NCI-H2227 treated with DMSO at 0.1 percent for 48 hours (cell line): ENCODE measurements at regions not wholly inside any gene's neighbourhood (a gene's known extent, or its start where the extent isn't known, plus 50 kb on each side); places are given as distances from the start of the nearest gene placed in this dataset.

Source experiments
- DNase-seq: peaks from one replicate; lab custom pipeline; 2025; lab: John Stamatoyannopoulos, UW

DNA sequence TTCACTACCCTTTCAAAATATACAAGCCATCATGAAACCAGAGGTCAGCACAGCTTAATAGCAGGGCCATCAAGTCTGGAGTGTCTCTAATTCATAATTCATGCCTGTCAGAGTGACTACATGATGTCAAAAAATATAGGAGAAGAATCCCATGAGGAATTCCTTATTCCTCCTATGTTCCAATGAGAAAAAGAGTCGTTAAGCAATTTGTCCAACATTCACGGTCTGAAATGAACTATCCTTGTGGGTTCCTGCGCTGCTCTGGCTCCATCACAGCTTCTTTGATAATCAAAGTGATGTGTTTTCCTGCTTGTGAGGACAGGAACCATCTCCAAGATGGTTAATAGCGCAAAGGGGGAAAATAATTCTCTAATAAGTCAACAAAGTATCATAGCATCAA is 560.4 kb upstream of the KLHL29 start:
- no peak for DNase-seq

DNA sequence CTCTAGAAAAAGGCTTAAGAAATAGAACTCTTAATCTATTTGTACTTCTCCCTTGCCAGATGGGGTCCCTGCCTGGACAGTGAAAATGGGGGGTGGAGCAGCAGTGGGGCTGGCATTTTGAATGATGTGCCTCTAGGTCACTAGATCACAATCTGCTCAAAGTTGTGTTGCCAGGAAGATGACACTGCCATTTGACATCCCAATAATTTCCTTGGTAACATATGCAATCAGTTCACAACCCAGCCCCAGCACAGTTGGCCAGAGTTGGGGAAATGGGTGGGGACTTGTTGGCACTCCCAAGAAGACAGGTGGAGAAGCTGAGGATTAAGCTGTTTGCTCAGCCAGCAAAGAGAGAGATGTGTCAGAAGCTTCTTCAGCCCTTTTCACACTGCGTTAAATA is 558.3 kb upstream of the KLHL29 start:
- no peak for DNase-seq

DNA sequence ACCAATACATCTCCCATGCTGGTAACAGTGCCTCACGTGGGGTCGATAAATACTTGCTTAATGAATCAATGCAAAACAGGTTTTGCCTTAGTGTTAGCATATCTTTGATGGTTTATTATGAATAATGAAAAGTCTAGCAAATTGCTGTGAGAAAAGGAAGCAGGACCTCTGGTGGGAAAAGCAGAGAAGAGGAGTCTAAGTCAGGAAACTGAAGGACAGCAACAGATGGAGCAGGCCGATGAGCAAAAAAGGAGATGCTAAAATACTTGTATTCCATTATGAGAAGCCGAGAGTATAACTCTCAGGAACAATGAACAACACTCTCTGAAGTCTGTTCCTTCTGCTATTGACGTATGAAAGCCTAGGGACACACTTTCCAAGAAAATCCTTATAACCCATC is 555.2 kb upstream of the KLHL29 start:
- no peak for DNase-seq

DNA sequence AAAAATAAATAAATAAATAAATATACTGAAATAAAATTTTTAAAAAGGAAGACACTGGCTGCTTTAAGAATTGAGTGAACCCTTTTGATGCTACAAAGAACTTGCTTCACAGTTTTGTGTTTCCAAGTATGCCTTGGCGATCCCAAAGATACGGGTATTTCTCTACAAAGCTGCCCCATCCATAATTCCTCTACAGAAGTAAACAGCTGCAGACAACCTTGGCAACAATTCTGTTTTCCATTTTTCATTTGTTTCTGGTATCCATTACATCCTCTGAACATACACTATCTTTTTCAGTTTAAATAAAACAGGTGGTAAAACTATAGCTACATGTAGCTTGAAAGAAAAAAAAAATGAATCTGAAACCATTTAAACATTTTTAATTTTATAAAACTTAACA is 552.8 kb upstream of the KLHL29 start:
- DNase-seq: no peak

DNA sequence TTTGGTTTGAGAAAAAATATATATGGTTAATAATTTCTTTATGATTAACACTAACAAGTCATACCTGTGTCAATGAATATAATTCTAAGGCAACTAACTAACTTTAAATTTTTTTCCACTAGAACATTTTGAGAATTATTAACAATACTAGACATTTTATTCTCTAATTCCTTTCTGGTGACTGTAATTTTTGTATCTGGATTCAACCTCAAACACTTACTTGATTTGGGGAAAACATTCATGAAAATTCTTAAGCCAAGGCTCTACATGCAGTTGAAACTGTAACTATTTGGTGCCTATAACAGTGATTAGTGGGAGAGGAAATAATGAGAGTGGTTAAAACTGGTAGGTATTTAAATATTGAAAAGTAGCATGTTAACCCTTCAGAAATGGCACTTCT is 546.5 kb upstream of the KLHL29 start:
- DNase-seq: no peak

DNA sequence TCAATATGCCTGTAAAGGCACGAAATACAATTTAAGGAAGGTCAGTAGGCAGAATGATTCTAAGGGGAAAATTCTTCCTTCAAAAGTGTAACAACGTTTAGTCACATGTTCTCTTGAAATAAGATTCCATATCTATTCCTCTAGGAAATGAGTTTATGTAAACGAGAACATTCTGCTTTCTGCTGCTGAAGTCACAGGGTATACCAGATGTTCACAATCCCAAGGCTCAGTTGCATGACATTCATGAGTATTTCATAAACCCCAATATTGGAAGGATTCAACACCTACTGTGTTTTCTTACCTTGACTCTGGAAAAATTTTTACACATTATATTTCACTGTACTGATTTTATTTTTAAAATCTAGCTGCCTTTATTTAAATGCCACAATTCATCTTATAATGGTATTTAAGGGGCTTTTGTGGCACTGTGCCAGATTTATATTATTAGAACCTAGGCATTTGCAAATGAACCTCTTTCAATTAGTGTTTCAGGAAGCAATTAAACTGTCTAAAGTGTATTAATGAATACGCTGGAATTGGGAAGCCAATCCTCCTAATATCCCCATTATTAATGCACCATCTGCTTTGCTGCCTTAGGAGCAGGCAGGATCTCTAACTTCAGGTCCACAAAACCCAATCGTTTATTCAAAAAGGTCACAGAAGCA is 542.6 kb upstream of the KLHL29 start:
- no peak for DNase-seq

DNA sequence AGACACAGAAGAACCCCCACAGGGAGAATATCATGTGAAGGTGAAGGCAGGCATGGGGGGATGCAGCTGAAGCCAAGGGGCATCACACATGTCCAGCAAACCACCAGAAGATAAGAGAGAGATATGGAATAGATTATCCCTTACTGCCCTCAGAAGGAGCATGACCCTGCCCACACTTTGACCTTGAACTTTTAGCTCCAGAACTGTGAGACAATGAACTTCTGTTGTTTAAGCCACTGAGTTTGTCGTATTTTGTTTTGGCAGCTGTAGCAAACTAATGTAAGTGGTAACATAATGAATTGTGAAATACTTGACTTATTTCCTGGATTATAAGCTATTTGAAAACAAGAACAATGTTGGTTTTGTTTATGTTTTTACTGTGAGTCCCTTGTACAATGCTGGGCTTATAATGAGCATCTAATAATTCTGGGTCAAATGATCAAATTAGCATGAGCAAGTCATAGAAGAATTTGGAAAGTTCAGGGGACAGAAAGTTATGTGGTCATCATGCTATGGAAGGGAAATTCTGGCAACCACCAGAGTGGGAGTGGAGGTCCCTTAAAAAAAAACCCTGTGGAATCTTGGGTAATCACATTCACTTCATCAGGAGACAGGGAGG is 541.0 kb upstream of the KLHL29 start:
- no peak for DNase-seq

DNA sequence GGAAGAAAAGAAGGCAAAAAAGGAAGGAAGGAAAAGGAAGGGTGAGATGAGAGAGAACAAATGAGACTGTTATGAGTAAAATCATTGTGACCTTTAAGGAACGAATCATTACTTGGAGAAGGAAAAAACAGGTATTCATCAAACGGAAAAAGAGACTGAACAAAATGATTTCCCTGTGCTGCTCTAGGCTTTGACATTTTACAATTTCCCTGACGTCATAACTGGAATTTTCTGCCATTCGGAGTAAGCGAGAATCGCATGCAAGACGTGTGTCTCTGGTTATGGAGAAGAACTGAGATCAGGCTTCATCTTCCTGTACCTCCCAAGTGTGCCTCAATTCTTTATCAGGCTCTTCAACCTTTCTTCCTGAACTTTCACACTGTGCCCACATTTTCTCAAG is 534.7 kb upstream of the KLHL29 start:
- DNase-seq: no peak

DNA sequence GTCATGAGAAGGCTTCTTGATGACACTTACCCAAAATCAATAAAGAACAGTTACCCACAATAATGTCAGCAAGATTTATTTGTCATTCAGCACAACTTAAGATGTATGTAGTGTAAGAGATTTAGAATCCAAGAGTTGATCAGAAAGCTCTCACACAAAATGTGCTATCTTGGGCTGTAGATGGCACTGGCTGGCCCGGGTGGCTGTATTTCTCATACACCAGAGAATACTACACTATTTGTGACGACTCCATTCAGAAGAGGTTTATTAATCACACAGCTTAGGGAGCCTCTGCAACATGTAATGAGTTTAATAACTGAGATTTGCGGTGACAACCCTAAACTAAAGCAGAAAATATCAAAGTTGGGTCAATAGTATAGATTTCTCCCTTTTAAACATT is 530.4 kb upstream of the KLHL29 start:
- no peak for DNase-seq

DNA sequence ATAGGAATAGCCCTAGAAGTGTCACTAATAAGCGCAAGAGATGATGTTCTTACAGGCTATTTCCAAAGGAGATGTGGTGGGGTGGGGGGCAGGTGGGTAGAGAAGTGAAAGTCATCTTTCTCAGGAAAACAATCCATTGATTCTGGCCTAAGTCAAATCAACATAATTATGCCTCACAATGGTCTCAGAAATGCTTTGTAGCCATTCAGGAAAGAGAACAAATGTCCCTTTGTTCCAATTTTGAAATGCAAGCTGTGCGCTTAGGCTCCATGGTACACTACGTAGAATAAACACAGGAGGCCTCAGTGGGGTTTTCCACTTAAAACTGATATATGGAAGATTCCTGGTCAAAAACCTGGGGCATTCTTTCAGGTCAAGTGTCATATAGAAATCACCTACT is 529.9 kb upstream of the KLHL29 start:
- DNase-seq: no peak

DNA sequence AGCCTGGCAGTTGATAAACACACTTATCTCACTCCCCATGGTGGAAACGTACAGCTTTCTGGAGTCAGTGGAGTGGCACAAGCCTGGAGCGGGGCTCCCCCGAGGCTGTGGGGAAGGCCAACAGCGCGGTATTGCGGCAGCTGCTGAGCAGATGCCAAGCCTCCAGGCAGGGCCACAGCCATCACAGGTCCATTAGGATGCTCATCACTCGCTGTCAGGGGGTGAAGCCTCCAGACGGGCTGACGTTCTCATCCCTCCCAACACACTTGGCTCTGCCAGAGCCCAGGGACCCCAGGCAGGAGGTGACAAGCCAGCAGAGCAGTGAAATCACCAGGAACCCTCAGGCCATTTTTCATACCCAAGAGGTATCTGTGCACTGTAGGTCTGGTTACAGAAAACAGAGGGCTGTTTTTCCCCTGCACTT is 529.2 kb upstream of the KLHL29 start:
- DNase-seq: no peak

DNA sequence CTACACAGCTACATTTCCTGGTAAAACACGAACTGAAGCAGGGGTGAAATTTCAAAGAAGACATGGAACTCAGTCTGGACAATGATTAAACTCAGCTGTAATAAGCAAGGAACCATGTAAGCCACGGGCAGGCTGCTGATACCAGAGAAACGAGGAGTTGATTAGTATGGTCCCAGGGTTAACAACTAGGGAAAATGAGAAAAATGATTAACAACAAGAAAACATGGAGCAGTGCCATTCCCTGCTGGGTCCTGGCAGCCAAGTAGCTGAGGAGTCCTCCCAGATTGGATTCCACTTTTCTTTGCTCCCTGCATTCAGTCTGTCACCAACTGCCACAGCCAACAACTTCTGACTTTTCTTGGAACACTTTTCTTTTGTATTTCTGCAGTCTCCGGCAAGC is 517.0 kb upstream of the KLHL29 start:
- no peak for DNase-seq

DNA sequence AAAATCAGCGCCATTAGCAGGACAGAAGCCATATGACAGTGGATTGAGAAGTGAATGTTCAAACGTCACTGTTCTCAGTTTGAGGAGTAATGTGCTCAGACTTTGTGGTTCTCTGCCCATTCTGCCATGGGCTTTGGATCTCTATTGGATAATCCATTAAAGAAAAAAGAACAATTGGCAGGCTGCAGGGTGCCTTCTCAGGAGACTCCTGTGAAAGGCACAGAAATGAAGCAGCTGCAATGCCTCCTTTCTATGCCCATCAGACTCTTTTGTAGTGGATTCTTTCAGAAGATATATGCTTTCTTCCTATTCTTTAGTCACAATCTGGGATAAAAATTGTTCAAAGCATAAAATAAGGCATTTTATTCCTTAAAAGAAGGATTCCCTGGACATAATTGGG is 506.9 kb upstream of the KLHL29 start:
- no peak for DNase-seq

DNA sequence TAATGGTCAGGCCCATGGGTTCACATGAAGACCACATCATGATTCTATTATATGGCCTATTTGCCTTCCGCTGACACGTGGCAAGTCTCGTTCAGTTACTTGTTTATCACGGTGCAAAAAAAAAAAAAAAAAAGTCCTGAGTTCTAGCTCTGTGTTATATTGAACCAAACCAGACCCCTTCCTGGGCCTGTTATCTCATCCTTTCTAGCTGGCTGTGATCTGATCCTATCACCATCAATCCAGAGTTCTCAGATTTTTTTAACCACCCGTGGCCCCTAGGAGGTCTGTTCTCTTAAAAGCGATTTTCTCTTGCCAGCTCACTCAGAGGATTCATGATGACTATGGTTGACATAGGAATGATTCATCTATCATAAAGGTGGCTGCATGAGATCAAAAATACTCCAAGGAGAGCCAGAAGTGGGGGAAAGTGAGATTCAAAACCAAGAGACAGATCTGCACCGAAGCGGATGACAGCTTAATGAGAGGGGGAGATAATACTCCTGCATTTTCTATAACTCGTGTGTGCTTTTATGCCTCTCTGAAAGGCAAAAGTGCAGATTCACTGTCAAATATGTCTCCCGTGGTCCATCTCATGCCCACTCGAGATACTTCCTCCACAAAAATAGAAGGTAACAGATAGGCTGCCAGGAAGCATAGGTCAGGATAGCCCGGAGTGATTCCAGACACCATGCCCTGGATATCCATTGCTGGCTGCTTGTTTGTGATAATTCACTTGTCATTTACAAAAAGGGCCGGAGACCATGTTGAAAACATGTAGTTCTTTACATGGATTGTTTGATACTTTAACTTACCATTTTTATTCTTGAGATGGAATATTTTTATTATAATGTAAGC is 505.7 kb upstream of the KLHL29 start:
- DNase-seq: peak; percentile 9

DNA sequence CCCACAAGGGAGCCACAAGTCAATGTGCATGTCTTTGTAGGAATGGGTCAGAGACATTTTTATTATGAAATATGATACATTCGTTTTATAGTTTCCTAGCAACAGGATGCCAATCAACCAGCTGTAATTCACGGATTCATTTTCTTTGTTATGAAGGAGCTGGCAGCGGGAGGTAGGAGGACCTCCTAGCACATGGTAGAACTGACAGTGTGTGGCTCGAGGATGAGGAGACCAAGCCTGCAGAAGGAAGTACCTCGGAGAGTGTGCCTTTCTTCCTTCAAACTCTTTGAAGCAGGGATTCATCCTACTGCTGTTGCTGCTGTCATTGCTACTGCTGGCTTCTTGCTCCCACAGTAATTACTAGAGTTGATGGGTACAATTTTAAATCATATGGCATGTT is 504.8 kb upstream of the KLHL29 start:
- DNase-seq: no peak

DNA sequence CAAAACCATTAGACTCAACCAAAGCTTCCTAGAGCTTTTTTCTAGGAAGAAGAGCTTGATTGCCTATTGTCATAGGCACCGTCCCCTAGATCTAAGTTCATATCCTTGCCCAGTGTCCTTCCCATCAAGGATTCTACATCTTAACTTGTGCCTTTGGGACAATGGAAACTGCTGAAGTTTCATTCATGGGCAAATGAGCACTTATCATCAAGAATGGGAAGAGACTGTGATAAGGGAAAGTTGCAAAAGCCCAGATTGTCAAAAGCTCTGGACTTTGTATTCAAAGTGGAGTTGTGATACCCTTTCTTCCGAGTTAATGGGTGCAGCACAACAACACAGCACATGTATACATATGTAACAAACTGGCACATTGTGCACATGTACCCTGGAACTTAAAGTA is 503.0 kb upstream of the KLHL29 start:
- DNase-seq: no peak

DNA sequence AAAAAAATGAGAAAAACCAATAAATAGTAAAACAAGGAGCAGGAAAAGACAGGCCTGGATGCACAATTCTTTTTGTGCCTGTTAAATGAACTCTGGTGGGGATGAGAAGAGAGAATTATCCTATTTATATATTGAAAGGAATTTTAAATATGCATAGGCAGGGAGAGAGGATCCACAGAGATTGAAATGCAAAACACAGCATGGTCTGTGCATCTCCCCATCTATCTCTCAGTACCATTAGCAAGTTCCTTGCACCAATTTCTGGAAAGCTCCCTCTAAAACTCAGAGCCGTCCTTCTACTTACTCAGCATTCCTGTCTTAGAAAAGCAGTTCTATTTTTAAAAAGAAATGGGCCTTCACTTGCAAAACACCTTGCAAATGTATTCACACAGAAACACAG is 502.3 kb upstream of the KLHL29 start:
- no peak for DNase-seq

DNA sequence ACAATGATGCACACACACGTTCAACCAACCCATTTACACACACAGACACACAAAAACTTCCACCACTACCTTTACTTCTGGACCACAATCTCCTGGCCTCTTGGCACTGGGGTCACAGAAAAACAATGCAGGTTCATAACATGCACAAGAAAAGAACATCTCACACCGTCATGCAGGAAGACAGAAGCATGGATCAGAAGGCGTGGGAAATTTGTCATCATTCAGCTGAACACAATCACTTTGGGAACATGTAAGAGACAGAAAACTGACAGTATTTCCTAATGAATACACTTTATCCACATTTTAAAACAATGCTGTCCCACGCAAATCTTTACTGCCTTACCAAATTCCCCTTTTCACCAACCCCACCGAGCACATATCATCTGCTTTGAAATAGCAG is 501.9 kb upstream of the KLHL29 start:
- no peak for DNase-seq

DNA sequence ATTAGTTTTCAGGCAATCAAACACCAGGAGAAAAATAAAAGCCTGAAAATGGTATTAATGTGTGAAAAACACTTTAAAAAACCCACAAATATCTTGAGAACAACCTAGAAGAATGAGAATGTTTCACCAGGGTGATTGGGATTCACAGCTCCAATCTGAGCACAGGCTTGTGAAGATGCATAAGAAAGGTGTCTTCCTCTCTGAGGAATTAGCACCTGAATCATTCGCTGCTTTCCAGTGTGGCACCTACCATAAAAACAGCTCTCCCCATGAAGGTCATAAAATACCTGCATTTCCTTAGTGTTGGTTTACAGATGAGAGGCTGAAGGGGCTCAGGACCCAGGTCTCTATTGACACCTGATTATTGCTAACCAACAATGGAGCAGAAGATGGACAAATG is 499.7 kb upstream of the KLHL29 start:
- DNase-seq: no peak

DNA sequence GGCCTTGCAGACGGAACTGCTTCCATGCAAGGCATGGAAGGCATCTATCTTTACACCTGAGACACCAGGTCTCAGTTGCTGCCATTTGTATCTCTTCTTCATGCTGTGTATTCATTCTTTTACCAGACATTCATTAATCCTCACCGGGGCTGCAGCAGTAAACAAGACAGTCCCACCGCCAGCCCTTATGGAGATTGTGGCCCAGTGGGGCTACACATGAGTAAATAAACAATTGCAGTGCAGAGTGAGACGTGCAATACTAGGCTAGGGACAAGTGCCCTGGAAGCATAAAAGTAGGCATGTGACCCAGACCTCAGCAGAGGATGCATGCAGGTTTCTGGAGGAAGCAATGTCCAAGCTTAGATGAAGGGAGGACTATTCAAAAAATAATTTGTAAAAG is 497.6 kb upstream of the KLHL29 start:
- DNase-seq: no peak

DNA sequence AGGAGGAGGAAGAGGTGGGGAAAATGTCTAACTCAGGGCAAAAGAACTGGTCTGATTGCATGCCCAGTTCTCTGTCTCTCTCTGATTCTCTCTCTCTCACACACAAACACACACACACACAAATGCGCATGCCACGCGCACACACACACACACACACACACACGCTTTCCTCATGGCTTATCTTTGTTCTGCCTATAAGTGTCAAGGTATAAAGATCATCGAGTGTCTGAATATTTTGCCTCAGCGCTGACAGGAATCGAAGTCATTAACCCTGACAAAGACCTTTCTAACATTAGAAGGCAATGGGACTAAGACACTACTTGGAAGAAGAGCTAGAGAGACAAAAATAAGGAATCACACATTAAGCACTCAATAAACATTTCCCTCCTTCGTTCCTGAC is 497.1 kb upstream of the KLHL29 start:
- no peak for DNase-seq

DNA sequence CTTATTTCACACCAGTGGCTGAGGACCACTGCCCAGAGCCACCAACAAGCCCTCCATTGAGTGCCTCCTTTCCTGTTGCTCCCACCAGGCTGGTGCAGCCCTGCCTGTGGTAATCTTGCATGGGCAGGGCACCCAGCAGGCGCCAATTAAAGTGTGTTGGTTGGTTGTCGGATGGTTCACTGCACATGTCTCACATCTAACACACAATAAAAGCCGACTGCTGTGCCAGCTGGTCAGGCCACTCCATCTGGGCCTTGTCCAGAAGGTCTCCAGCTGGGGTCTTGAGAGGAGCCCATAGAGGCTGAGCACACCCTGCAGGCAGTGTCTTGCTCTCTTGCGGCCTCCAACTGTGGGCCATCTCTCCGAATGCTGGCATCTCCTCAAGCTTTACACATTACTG is 494.8 kb upstream of the KLHL29 start:
- no peak for DNase-seq

DNA sequence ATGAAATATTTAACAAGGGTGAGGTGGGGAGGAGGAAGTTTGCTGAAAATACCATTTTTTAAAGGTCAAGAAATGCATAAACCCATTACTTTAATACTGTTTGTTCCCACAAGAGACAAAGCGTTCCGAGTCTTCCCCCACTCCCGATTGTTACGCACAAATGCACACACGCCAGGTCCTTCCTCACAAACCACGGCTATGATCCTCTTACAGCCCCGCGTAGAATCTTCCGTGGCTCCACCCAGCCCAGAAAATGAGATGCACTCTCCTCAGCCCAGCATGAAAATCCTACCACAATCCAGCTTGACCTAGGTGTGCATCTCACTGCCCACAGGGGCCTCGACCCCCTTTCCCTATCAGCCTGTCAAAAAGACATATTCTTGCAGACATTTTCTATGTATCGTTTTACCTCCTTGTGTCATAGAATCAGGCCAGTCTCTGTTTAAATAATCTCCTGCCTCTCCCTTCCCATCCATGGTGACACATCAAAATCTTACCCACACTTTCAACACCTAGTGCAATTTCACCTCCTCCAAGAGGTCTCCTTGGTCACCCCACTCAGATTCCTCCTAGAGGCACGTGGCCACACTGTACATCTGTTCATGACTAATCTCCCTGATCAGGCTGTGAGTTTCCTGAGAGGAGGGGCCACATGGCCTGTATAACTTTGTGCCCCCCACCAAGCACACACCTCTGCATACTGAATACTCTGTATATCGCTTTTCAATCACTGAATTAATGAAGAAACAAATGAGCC is 491.0 kb upstream of the KLHL29 start:
- DNase-seq: no peak
